ENCODE measurements at regions not wholly inside any gene's neighbourhood (a gene's known extent, or its start where the extent isn't known, plus 50 kb on each side); places are given as distances from the start of the nearest gene placed in this dataset.

GRCh38 chr9:13597004-13597403 lies 317.5 kb upstream of the MPDZ start:
- ChIA-PET POLR2A (ENCODE audit: low non-redundant PET) (no interaction called here), CTCF (interaction anchor here (0.6 kb wide), 1 partner anchor 1187 kb away, joined by 3 read pairs; no protein-coding TSS in a partner anchor)
- H3K27ac ChIP-seq: no peak overlapping the region
- no peak for DNase-seq (ENCODE audit: low spot score)
- no peak for TF ChIP-seq CTCF (conservative IDR thresholded peaks at IDR 0.05; ENCODE audit: low read depth)

GRCh38 chr9:13596383-13596970 lies 317.0 kb upstream of the MPDZ start:
- no peak for DNase-seq (ENCODE audit: low spot score)
- ChIA-PET POLR2A (ENCODE audit: low non-redundant PET) (no interaction called here), CTCF (no interaction called here)
- no peak overlapping the region for H3K27ac ChIP-seq
- TF ChIP-seq CTCF (conservative IDR thresholded peaks at IDR 0.05; ENCODE audit: low read depth): no peak

GRCh38 chr9:13590996-13591395 lies 311.5 kb upstream of the MPDZ start:
- no peak for TF ChIP-seq CTCF (conservative IDR thresholded peaks at IDR 0.05; ENCODE audit: low read depth)
- ChIA-PET POLR2A (ENCODE audit: low non-redundant PET) (no interaction called here), CTCF (no interaction called here)
- no peak overlapping the region for H3K27ac ChIP-seq
- no peak for DNase-seq (ENCODE audit: low spot score)

GRCh38 chr9:13589034-13589737 lies 309.7 kb upstream of the MPDZ start:
- TF ChIP-seq CTCF (conservative IDR thresholded peaks at IDR 0.05; ENCODE audit: low read depth): no peak
- ChIA-PET POLR2A (ENCODE audit: low non-redundant PET) (no interaction called here), CTCF (no interaction called here)
- DNase-seq (ENCODE audit: low spot score): no peak
- no peak overlapping the region for H3K27ac ChIP-seq

- no peak for DNase-seq (ENCODE audit: low spot score)
- no peak overlapping the region for H3K27ac ChIP-seq
- no peak for TF ChIP-seq CTCF (conservative IDR thresholded peaks at IDR 0.05; ENCODE audit: low read depth)
- ChIA-PET CTCF (interaction anchor here (0.6 kb wide), 1 partner anchor 52 kb away, joined by 3 read pairs; no protein-coding TSS in a partner anchor), POLR2A (ENCODE audit: low non-redundant PET) (no interaction called here)
These were observed 308.9 kb upstream of the MPDZ start for GRCh38 chr9:13588151-13589033.

GRCh38 chr9:13587571-13587970 lies 308.1 kb upstream of the MPDZ start:
- TF ChIP-seq CTCF (conservative IDR thresholded peaks at IDR 0.05; ENCODE audit: low read depth): no peak
- CTCF ChIA-PET: no interaction called here
- POLR2A ChIA-PET (ENCODE audit: low non-redundant PET): no interaction called here
- H3K27ac ChIP-seq: no peak overlapping the region
- DNase-seq (ENCODE audit: low spot score): no peak

Data from RWPE1 (cell line).